HUES64 (cell line): ENCODE measurements at regions not wholly inside any gene's neighbourhood (a gene's known extent, or its start where the extent isn't known, plus 50 kb on each side); places are given as distances from the start of the nearest gene placed in this dataset.

Experiments
- H3K27ac ChIP-seq: 2 replicates; pipeline ENCODE4 v1.7.0; 2013; ENCODE audit warnings: low read depth, low read length, inconsistent platforms
- H3K27me3 ChIP-seq: 2 replicates; pipeline ENCODE4 v1.6.1; 2013; ENCODE audit warnings: mild to moderate bottlenecking, low read length; ENCODE audit not compliant: insufficient read depth
- H3K36me3 ChIP-seq: 2 replicates; pipeline ENCODE4 v1.6.1; 2013; ENCODE audit warnings: mild to moderate bottlenecking, low read length; ENCODE audit not compliant: insufficient read depth
- H3K4me1 ChIP-seq: 2 replicates; pipeline ENCODE4 v1.6.1; 2013; ENCODE audit warnings: mild to moderate bottlenecking, low read length, moderate library complexity; ENCODE audit not compliant: insufficient read depth
- H3K4me3 ChIP-seq: 2 replicates; pipeline ENCODE4 v1.5.1; 2013; ENCODE audit warnings: mild to moderate bottlenecking, low read length, moderate library complexity
- H3K9ac ChIP-seq: 2 replicates; pipeline ENCODE4 v1.6.1; 2013; ENCODE audit warnings: mild to moderate bottlenecking, low read depth, low read length
- H3K9me3 ChIP-seq: 2 replicates; pipeline ENCODE4 v1.6.1; 2013; ENCODE audit warnings: low read depth, low read length; ENCODE audit not compliant: insufficient read depth
- WGBS: fragments of 150-250, 120-280 bp; methylation state at CpG from one replicate; pipeline ENCODE4 v1.1.7; 2013; ENCODE audit warnings: missing lambda C conversion rate; 5-methylcytosine and 5-hydroxymethylcytosine counted together

DNA sequence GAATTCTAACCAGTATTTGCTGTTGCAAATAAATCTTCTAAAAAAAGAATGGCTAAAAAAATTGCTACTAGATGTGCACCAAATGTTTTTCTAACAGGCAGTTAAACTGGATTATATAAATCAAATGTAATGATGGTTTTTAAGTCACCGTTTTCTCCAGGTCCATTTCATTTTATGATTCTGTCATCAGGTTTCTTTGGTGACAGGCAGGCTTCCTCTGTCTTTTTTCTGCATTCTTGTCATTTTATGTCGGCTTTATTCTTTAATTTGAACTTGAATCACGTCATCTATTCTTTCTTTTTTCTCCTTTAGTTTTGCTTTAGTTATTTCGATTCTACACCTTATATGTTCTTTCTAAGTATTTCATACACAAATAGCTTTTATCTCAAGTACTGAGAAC lies 212.5 kb downstream of the SOCS6 start:
- Histone ChIP-seq H3K9ac (no peak overlapping the region), H3K27ac (no peak overlapping the region), H3K27me3 (no peaks in the 10 kb centered on the region), H3K4me1 (no peaks in the 10 kb centered on the region), H3K9me3 (peaks cover 72% of the 10 kb centered on the region), H3K36me3 (no peaks in the 10 kb centered on the region), H3K4me3 (no peak overlapping the region)
- 88% methylated on average over 4 of the region's 4 CpGs for WGBS

DNA sequence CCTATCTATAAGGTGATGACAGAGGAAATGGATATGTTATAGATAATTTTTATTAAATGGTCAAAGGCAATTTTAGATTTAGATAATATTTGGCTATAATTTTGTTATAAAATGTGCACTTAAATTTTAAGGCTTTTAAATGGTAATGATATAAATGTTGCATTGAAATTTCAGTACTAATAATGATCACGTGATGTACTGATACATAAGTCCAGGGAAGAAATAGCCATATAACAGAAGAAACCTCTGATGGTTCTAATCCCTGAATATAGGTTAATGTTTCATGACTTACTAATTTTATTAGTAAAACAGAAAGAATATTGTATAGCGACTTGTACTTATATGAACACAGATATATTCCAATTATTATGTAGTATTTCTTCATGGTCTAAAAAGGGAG lies 211.9 kb downstream of the SOCS6 start:
- WGBS = 100% methylated on average over 1 of the region's 2 CpGs
- Histone ChIP-seq H3K36me3 (no peaks in the 10 kb centered on the region), H3K9me3 (peaks cover 71% of the 10 kb centered on the region), H3K4me3 (no peak overlapping the region), H3K9ac (no peak overlapping the region), H3K4me1 (no peaks in the 10 kb centered on the region), H3K27me3 (no peaks in the 10 kb centered on the region), H3K27ac (no peak overlapping the region)

DNA sequence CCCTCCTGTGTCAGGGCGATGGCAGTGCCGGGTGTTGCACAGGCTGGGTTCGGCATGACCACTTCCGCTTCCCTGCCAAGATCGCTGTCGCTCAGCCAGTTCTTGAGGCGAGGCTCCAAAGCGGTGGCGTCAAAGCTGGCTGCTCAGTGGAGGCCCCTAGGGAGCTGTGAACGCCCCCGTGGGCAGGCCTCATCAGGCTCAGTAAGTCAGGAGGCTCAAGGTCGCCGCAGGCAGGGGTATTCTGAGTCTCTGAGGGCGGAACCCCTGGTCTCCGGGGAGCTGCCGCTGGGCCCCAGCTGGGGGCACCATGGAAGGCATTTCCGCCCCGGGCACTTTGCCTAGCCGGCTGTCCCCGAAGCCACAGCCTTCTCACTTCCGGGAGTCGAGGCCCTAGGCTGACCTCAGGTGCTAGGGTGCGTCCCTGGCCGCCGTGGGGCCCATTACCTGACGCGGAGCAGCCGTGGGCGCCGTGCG lies 210.4 kb downstream of the SOCS6 start:
- 88% methylated on average over 31 of the region's 31 CpGs for WGBS
- no peaks in the 10 kb centered on the region for H3K36me3 ChIP-seq
- no peaks in the 10 kb centered on the region for H3K4me1 ChIP-seq
- no peak overlapping the region for H3K27ac ChIP-seq
- H3K4me3 ChIP-seq = no peak overlapping the region
- H3K27me3 ChIP-seq = no peaks in the 10 kb centered on the region
- H3K9me3 ChIP-seq = peaks cover 65% of the 10 kb centered on the region
- H3K9ac ChIP-seq = no peak overlapping the region

DNA sequence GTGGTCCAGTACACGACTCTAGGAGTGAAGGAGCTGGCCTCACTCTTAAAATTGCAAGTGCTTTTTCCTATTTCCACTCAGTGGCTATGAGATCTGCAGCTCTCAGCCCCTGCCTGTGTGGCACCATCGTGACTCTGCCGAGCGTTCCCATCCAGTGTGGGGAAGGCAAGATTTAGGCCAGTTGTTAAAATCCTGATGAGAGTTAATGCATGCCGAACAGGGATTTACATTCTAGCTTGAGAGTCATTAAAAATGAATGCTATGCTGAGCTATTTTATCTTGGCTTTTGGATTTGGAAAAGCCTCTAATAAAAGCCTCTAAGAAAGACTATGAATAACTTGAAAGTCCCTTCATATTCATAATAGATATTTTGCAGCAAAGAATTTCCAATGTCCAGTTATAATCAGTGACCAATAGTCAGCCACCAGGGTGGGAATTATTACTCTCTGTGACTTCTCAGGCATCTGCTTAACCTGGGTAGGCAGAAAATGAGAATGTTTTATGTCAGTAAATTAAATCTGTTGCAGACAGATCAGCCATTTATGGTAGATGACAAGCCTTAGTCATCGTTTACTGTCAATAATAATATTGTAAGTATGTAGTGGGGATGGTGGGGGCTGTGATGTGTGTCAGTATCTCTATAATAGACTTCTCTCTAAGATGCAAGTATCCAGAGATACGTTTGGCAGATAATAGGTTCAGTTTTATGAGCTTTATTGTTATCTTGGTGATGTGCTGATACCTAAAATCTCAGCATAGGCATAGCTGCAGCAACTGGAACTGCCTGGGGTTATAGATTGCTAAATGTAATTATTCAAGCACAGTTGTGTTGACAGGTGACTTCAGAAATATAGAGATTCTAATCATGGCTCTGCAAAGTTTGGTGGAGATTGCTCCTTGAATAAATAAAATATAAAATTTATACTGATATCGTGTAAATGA lies 207.8 kb downstream of the SOCS6 start:
- no peak overlapping the region for H3K27ac ChIP-seq
- no peaks in the 10 kb centered on the region for H3K36me3 ChIP-seq
- WGBS = 76% methylated on average over 8 of the region's 8 CpGs
- no peak overlapping the region for H3K9ac ChIP-seq
- H3K4me1 ChIP-seq = no peaks in the 10 kb centered on the region
- no peaks in the 10 kb centered on the region for H3K27me3 ChIP-seq
- H3K9me3 ChIP-seq = peaks cover 48% of the 10 kb centered on the region
- H3K4me3 ChIP-seq = no peak overlapping the region

DNA sequence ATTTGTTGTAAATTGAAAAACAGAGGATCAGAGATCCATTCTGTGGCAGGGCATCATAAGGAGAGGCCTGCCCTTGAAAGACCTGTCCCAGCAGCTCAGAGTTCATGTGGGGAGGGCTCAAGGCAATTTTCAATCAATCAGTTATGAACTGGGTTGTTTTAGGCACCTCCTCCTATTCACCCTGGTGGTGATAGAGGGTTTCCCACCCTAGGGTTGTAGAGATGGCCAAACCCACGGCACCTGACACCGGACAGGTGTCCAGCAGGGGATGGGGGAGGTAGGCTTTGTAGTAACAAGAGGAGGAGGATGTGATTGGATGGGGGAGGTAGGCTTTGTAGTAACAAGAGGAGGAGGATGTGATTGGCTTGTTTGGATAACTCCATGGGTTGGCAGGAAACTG lies 205.7 kb downstream of the SOCS6 start:
- Histone ChIP-seq H3K4me1 (no peaks in the 10 kb centered on the region), H3K27me3 (no peaks in the 10 kb centered on the region), H3K9me3 (peaks cover 35% of the 10 kb centered on the region), H3K4me3 (no peak overlapping the region), H3K9ac (no peak overlapping the region), H3K36me3 (no peaks in the 10 kb centered on the region), H3K27ac (no peak overlapping the region)
- 91% methylated on average over 2 of the region's 2 CpGs for WGBS

DNA sequence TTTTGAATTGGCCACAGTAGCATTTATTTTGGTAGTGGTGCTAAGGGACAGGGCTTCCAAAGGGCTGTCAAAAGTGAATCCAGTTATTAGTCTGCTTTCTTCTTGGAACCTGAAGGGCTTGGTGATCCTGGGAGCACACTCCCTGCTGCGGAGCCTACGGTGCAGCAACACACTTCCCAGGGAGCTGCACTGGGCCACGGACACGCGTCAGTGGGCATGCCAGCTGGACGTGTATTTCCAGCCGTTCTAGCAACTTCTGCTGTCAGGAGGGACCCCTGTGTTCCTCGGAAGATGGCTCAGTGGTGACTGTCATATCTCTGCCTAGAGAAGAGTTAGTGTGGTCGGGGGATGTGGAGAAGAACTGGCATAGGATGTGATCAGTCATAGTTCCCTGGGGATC lies 204.6 kb downstream of the SOCS6 start:
- 81% methylated on average over 9 of the region's 9 CpGs for WGBS
- Histone ChIP-seq H3K4me1 (no peaks in the 10 kb centered on the region), H3K27me3 (no peaks in the 10 kb centered on the region), H3K36me3 (no peaks in the 10 kb centered on the region), H3K9me3 (peaks cover 24% of the 10 kb centered on the region), H3K9ac (no peak overlapping the region), H3K27ac (no peak overlapping the region), H3K4me3 (no peak overlapping the region)

DNA sequence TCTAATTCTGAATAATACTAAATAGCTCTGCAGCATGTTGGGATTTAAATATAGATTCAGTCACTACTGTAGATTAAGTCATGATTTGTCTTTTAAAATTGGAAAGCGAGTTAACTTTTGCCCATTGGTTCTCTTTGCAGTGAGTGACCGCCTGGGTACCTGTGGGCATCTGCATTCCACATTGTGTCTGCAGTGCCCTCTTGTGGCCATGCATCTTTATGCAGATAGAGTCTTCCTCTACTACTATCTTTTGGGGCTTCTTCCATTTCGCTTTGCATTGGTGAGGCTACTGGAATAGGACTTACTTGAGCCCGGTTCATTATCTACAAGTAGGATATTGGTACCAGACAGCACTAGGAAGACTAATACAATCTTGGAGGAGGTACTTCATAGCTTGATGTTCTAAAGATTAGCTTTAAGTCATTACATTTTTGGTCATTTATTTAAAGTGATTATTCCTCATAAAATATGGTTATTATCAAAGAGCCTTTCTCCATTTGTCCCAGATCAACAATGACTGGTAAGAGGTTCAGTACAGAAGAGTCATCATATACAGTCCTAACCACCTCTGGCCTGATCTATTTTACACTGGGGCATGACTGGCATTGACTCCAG lies 203.0 kb downstream of the SOCS6 start:
- Histone ChIP-seq H3K27ac (no peak overlapping the region), H3K4me1 (no peaks in the 10 kb centered on the region), H3K9ac (no peak overlapping the region), H3K36me3 (no peaks in the 10 kb centered on the region), H3K9me3 (peaks cover 18% of the 10 kb centered on the region; the same call in 1 of the 2 replicates), H3K27me3 (no peaks in the 10 kb centered on the region), H3K4me3 (no peak overlapping the region)
- 44% methylated on average over 4 of the region's 4 CpGs for WGBS

DNA sequence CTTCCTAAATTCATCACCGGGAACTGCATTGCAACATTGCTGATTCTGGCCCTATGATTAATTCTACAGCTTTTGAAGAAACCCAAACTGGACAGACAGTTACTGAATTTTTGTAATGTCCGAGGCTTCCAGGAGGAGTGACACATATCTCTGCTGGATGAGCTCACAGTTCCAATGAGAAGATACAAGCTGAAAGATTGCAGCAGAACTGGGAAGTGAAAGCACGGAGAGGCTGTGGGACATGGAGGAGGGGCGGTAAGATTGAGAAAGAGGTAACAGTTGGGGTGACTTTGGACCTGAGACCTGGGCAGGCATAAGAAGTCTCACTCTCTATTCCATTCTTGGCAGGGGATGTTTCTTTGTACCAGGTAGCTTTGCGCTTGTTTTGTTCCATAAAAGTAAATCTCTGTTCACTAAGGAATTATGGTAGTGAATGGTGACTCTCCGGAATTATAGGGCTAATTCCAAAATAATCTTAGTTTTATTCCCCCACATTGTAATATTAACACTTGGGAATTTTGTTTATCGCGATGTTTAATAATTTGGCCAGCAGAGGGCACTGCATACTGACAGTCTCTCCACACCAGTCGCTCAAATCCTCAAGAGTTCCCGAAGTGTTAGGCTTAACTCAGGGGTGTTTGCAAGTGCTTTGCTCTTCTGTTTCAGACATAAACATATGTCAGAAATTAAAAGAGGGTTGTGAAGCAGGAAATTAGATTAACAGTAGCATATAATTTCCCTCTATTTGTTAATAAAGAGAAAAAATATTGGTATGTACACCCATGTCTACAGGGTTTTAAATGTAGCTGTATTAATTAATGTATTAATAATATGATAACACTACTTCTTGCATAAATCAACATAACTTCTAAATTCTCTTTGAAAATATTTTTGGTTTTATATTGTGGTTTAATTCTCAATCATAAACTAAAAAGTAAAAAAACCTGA lies 201.4 kb downstream of the SOCS6 start:
- Histone ChIP-seq H3K9ac (no peak overlapping the region), H3K4me1 (no peaks in the 10 kb centered on the region), H3K36me3 (no peaks in the 10 kb centered on the region), H3K27ac (no peak overlapping the region), H3K27me3 (no peaks in the 10 kb centered on the region), H3K4me3 (no peak overlapping the region), H3K9me3 (peaks cover 17% of the 10 kb centered on the region; the same call in 1 of the 2 replicates)
- WGBS = 33% methylated on average over 9 of the region's 10 CpGs

DNA sequence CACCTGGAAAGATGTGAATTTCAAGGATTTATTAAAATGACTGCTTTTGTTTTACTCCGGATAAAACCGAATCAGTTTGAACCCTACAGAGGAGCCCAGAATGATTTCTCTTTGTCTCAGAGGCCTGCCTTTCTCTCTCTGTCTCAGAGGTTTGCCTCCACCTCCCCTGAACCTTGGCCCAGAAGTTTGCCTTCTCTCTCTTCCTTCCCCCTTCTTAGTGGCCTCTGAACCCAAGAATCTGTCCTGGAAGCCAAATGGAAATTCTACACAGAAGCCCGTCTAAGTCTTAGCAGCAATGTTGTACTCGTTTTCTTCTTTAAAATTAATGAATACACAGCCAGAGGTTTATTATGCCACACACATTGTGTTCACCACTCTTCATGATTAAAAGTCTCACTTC lies 200.7 kb downstream of the SOCS6 start:
- WGBS = 62% methylated on average over 4 of the region's 4 CpGs
- no peak overlapping the region for H3K27ac ChIP-seq
- no peaks in the 10 kb centered on the region for H3K4me1 ChIP-seq
- no peaks in the 10 kb centered on the region for H3K36me3 ChIP-seq
- no peak overlapping the region for H3K9ac ChIP-seq
- peaks cover 17% of the 10 kb centered on the region; the same call in 1 of the 2 replicates for H3K9me3 ChIP-seq
- no peaks in the 10 kb centered on the region for H3K27me3 ChIP-seq
- no peak overlapping the region for H3K4me3 ChIP-seq

DNA sequence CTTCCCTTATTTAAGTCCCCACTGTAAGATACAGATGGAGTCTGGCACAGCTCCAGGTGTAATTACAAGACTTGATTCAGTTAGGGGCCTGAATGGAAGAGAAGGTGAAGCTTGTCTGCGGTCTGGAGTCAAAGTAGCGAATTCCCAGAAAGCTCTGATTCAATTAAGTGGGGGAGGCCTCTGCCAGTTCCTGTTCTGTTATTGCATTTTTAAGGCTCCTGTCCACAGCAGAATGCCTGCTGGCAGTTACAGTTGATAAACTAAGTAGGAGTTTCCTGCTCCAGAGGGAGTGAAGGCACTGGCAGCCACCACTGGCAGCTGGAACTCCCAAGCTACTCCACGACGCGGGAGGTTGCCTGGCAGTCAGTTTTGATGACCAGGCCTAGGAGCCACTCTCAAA lies 181.1 kb downstream of the SOCS6 start:
- H3K4me3 ChIP-seq = no peak overlapping the region
- no peaks in the 10 kb centered on the region for H3K36me3 ChIP-seq
- no peaks in the 10 kb centered on the region for H3K4me1 ChIP-seq
- WGBS = 77% methylated on average over 5 of the region's 5 CpGs
- no peak overlapping the region for H3K27ac ChIP-seq
- no peaks in the 10 kb centered on the region for H3K27me3 ChIP-seq
- no peak overlapping the region for H3K9ac ChIP-seq
- H3K9me3 ChIP-seq = 0 out of 2 replicates have a peak, but pooled peaks cover 2% of the 10 kb centered on the region
